Fibroblast of skin of left quadriceps (primary cell): ENCODE measurements at regions not wholly inside any gene's neighbourhood (a gene's known extent, or its start where the extent isn't known, plus 50 kb on each side); places are given as distances from the start of the nearest gene placed in this dataset.
"Not testable (repeated sequence)": the region's sequence is repeated elsewhere in the genome, so short reads cannot be mapped to it uniquely, and the experiment has no call there.

ENCODE experiments used
- DNase-seq, 2 experiments: peaks; one replicate each; pipeline ENCODE4 v3.0.0-alpha.2; 2013; ENCODE audit warnings: low read depth in 2 of 2

GRCh38 chr14:51342226-51342625 is 102.2 kb downstream of the TMX1 start:
- DNase-seq = no peak

GRCh38 chr14:51351997-51352396 is 112.0 kb downstream of the TMX1 start:
- no peak for DNase-seq

- no peak for DNase-seq
Observed at GRCh38 chr14:51353901-51354300, 113.9 kb downstream of the TMX1 start.

GRCh38 chr14:51354846-51355245 is 114.8 kb downstream of the TMX1 start:
- no peak for DNase-seq

- DNase-seq = no peak
Observed at GRCh38 chr14:51356381-51356780, 116.3 kb downstream of the TMX1 start.

- DNase-seq = no peak
Observed at GRCh38 chr14:51357250-51357649, 117.2 kb downstream of the TMX1 start.

GRCh38 chr14:51360592-51360991 is 120.5 kb downstream of the TMX1 start:
- no peak for DNase-seq

- no peak for DNase-seq
Observed at GRCh38 chr14:51365241-51365965, 125.4 kb downstream of the TMX1 start.

- DNase-seq = not testable (repeated sequence)
Observed at GRCh38 chr14:51366460-51366859, 126.4 kb downstream of the TMX1 start.

GRCh38 chr14:51366866-51367599 is 127.0 kb downstream of the TMX1 start:
- not testable (repeated sequence) for DNase-seq

- DNase-seq = peak; percentile 65
Observed at GRCh38 chr14:51367600-51367931, 127.5 kb downstream of the TMX1 start.

GRCh38 chr14:51368721-51369163 is 128.7 kb downstream of the TMX1 start:
- DNase-seq = peak; percentile 87 to 88

GRCh38 chr14:51369814-51370213 is 129.8 kb downstream of the TMX1 start:
- no peak for DNase-seq

- no peak for DNase-seq
Observed at GRCh38 chr14:51370758-51371386, 130.8 kb downstream of the TMX1 start.

GRCh38 chr14:51377186-51377585 is 137.1 kb downstream of the TMX1 start:
- not testable (repeated sequence) for DNase-seq

- no peak for DNase-seq
Observed at GRCh38 chr14:51382506-51382905, 142.5 kb downstream of the TMX1 start.

- no peak for DNase-seq
Observed at GRCh38 chr14:51386411-51386810, 146.4 kb downstream of the TMX1 start.

GRCh38 chr14:51386983-51387735 is 147.1 kb downstream of the TMX1 start:
- DNase-seq = no peak

- no peak for DNase-seq
Observed at GRCh38 chr14:51392416-51392815, 152.4 kb downstream of the TMX1 start.

- no peak for DNase-seq
Observed at GRCh38 chr14:51394384-51394783, 154.3 kb downstream of the TMX1 start.

- DNase-seq = no peak
Observed at GRCh38 chr14:51394804-51395203, 154.8 kb downstream of the TMX1 start.

- peak; percentile 70 for DNase-seq
Observed at GRCh38 chr14:51395361-51395849, 155.4 kb downstream of the TMX1 start.
